K562 (cell line): ENCODE measurements at regions not wholly inside any gene's neighbourhood (a gene's known extent, or its start where the extent isn't known, plus 50 kb on each side); places are given as distances from the start of the nearest gene placed in this dataset.

Experiments used
- ATAC-seq: fragments of 200-7000 bp; cut with Tn5 transposase; 3 replicates; pipeline ENCODE4 v1.9.1; 2020; ENCODE audit warnings: moderate library complexity
- BruUV-seq: library from RNA; stranded (reverse); fragments of 400-500 nt; replicated peaks from 2 replicates; lab custom pipeline; 2021; lab: Mats Ljungman, UMichigan
- CTCF ChIA-PET: fragments of 300-600 bp; formaldehyde crosslinking; extraction: SDS; loops from one replicate; lab custom pipeline; 2021; ENCODE audit warnings: low intra/inter-chr PET ratio; lab: Yijun Ruan, JAX
- POLR2A ChIA-PET: fragments of 300-600, 350-650 bp; sonication (Branson Sonifier 250); formaldehyde crosslinking; extraction: SDS; loops from one replicate; lab custom pipeline; 2021; ENCODE audit warnings: antibody characterized with exemption, inconsistent platforms; lab: Yijun Ruan, JAX
- DNase-seq, 4 experiments: peaks; one replicate each; pipeline versions ENCODE4 v3.0.0 to v3.0.0-alpha.2; 2011 to 2018; ENCODE audit warnings: low spot score in 3 of 4, mixed read lengths in 3 of 4; ENCODE audit errors: extremely low read depth in 1 of 4
- FAIRE-seq: peaks from 2 replicates; lab custom pipeline; 2011; peaks lifted over from hg19 to GRCh38; lab: Jason Lieb, UNC
- H2AFZ ChIP-seq: 2 replicates; pipeline ENCODE4 v1.6.0; 2011; ENCODE audit warnings: low read depth, low read length, control low read depth, inconsistent platforms
- H3K27ac ChIP-seq: fragments of 200-600 bp; 3 replicates; pipeline ENCODE4 v1.8.0; 2011; ENCODE audit warnings: low read depth, mild to moderate bottlenecking, control low read depth, inconsistent platforms, low read length, moderate library complexity, mixed read lengths; ENCODE audit errors: extremely low read depth
- H3K27me3 ChIP-seq, 2 experiments: fragments of 300-600 bp in 1 of 2; 2 replicates in 1 of 2; 3 replicates in 1 of 2; pipeline versions ENCODE4 v1.6.0 to v1.8.0; 2011; ENCODE audit warnings: inconsistent platforms in 2 of 2, low read length in 2 of 2, mild to moderate bottlenecking in 1 of 2, mixed read lengths in 1 of 2, moderate library complexity in 1 of 2; ENCODE audit not compliant: control insufficient read depth in 2 of 2, insufficient read depth in 2 of 2
- H3K36me3 ChIP-seq: fragments of 300-600 bp; 3 replicates; pipeline ENCODE4 v1.8.0; 2011; ENCODE audit warnings: mild to moderate bottlenecking, low read length, inconsistent platforms; ENCODE audit not compliant: control insufficient read depth, insufficient read depth
- H3K4me1 ChIP-seq, 2 experiments: fragments of 200-600 bp in 1 of 2; replicated peaks in 1 of 2; 2 replicates in 1 of 2; 3 replicates in 1 of 2; pipeline versions ENCODE4 v1.5.1 to v1.8.0; 2011; ENCODE audit warnings: inconsistent platforms in 2 of 2, low read length in 2 of 2, mild to moderate bottlenecking in 1 of 2, mixed read lengths in 1 of 2, moderate library complexity in 1 of 2; ENCODE audit not compliant: control insufficient read depth in 2 of 2, insufficient read depth in 2 of 2
- H3K4me2 ChIP-seq: 2 replicates; pipeline ENCODE4 v1.6.1; 2011; ENCODE audit warnings: low read length, control low read depth, inconsistent platforms, mixed read lengths; ENCODE audit not compliant: insufficient read depth
- H3K4me3 ChIP-seq: fragments of 200-600 bp; sonication (generic), shearing (Covaris generic); 2 replicates; pipeline ENCODE4 v1.5.1; 2016; ENCODE audit warnings: control low read depth, inconsistent platforms
- H3K79me2 ChIP-seq: fragments of 200-600 bp; 3 replicates; pipeline ENCODE4 v1.8.0; 2011; ENCODE audit warnings: low read length, inconsistent platforms; ENCODE audit not compliant: control insufficient read depth, insufficient read depth
- H3K9ac ChIP-seq, 2 experiments: 2 replicates each; pipeline versions ENCODE4 v1.6.0 to v1.6.1; 2011; ENCODE audit warnings: low read depth in 2 of 2, low read length in 2 of 2, control low read depth in 1 of 2, inconsistent platforms in 1 of 2, mild to moderate bottlenecking in 1 of 2, mixed read lengths in 1 of 2; ENCODE audit not compliant: insufficient read depth in 1 of 2
- H3K9me1 ChIP-seq: one replicate; pipeline ENCODE4 v1.6.0; 2011; ENCODE audit warnings: inconsistent platforms, mild to moderate bottlenecking, low read length, moderate library complexity; ENCODE audit not compliant: control insufficient read depth, insufficient read depth
- H3K9me3 ChIP-seq: replicated peaks from 2 replicates; pipeline ENCODE4 v1.5.1; 2011; ENCODE audit warnings: low read depth, low read length, inconsistent platforms; ENCODE audit not compliant: control insufficient read depth, insufficient read depth
- H4K20me1 ChIP-seq: replicated peaks from 2 replicates; pipeline ENCODE4 v1.6.1; 2011; ENCODE audit warnings: low read length, inconsistent platforms, mixed read lengths; ENCODE audit not compliant: control insufficient read depth, insufficient read depth
- HDAC2 ChIP-seq: fragments of 450-650 bp; IDR thresholded peaks from 2 replicates; pipeline ENCODE4 v1.6.1; 2016; ENCODE audit warnings: mild to moderate bottlenecking
- L3MBTL2 ChIP-seq: fragments of 450-650 bp; IDR thresholded peaks from 2 replicates; pipeline ENCODE4 v1.6.1; 2016; ENCODE audit warnings: mild to moderate bottlenecking, moderate library complexity
- NCOR1 ChIP-seq: fragments of 450-650 bp; IDR thresholded peaks from 2 replicates; pipeline ENCODE4 v1.6.1; 2016; ENCODE audit warnings: mild to moderate bottlenecking, moderate library complexity
- PHF21A ChIP-seq: fragments of 450-650 bp; IDR thresholded peaks from 2 replicates; pipeline ENCODE4 v1.6.1; 2017; ENCODE audit warnings: low read depth, borderline replicate concordance
- ZNF24 ChIP-seq: fragments of 450-650 bp; IDR thresholded peaks from 2 replicates; pipeline ENCODE4 v1.6.1; 2016
- ZNF316 ChIP-seq: fragments of 450-650 bp; IDR thresholded peaks from 2 replicates; pipeline ENCODE4 v1.6.1; 2016
- WGBS: fragments of 100-300 bp; shearing (Covaris generic); methylation state at CpG from one replicate; pipeline ENCODE4 v1.1.6; 2016; ENCODE audit warnings: low coverage, mixed read lengths; ENCODE audit not compliant: insufficient coverage; ENCODE audit errors: missing lambda C conversion rate; 5-methylcytosine and 5-hydroxymethylcytosine counted together
- in situ Hi-C: fragments of 300-500 bp; cut with MboI; formaldehyde crosslinking; loops from 4 replicates; pipeline ENCODE4 v1.15.0; 2018; ENCODE audit warnings: inconsistent platforms, mixed read lengths
- intact Hi-C: fragments of 100-400 bp; cut with micrococcal nuclease; formaldehyde crosslinking; loops from 2 replicates; pipeline ENCODE4 v1.14.2; 2022
- TF ChIP-seq, protein P1 (sequence below): sonication (generic); formaldehyde crosslinking; IDR thresholded peaks from 2 replicates; pipeline ENCODE4 v1.8.0; 2023; ENCODE audit warnings: mild to moderate bottlenecking, missing genetic modification reagents
- TF ChIP-seq, protein P2 (sequence below): sonication (generic); formaldehyde crosslinking; IDR thresholded peaks from 2 replicates; pipeline ENCODE4 v1.8.0; 2023; ENCODE audit warnings: missing genetic modification reagents, mild to moderate bottlenecking, borderline replicate concordance
- TF ChIP-seq, protein P3 (sequence below): fragments of 450-650 bp; conservative IDR thresholded peaks from 2 replicates; pipeline ENCODE4 v1.6.1; 2016; ENCODE audit warnings: missing genetic modification characterization, low read depth, mild to moderate bottlenecking, control low read depth, missing compliant biosample characterization
- TF ChIP-seq, protein P4 (sequence below): sonication (generic); formaldehyde crosslinking; IDR thresholded peaks from 2 replicates; pipeline ENCODE4 v1.8.0; 2022; ENCODE audit warnings: mild to moderate bottlenecking, missing genetic modification reagents
- TF ChIP-seq, protein P5 (sequence below), 2 experiments: fragments of 450-650 bp; conservative IDR thresholded peaks; 2 replicates each; pipeline ENCODE4 v1.6.1; 2017; ENCODE audit warnings: mild to moderate bottlenecking in 2 of 2, moderate library complexity in 2 of 2

DNA sequence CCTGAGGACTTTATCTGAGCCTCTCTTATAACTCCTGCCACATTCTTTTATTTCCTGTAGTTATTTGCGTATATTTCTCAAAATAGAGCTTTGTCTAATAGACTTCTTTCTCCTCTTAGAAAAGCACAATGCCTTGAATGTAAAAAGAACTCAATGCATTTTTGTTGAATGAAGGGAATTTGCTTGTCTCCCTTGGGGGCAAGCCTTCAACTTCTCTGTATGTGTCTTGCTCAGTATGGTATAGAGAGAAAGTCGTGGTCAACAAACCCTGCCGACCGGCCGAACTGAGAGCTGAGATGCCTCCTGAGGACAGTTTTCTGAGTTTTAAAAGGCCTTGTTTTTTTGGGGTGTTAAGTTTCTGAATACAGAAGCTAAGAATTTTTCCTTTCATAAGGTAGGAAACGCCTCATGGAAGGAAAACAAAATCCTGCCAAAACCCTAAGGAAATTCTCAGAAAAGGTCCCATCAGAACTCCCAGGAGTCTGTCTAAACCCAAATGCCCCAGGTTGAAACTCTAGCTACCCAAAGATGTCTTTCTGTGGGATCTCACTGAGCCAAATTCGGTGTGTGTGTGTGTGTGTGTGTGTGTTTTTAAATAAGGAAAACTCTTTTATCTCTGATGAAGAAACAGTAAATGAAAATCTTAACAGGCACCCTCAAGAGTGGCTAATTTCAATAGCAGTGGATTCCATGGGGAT, 136.6 kb downstream of the C12orf75 start:
- BruUV-seq, result no TSS peak
- Histone ChIP-seq H3K79me2 (no peaks in the 10 kb centered on the region), H3K36me3 (no peaks in the 10 kb centered on the region), H3K9me1 (no peaks in the 10 kb centered on the region), H3K27me3 (peaks cover 0 to 5% of the 10 kb centered on the region in 2 experiments; a peak in 1 of 5 replicates), H3K9ac (no peak overlapping the region), H3K4me3 (no peak overlapping the region), H3K9me3 (no peaks in the 10 kb centered on the region), H3K4me2 (no peak overlapping the region), H3K4me1 (no peaks in the 10 kb centered on the region), H2AFZ (no peak overlapping the region), H4K20me1 (no peaks in the 10 kb centered on the region), H3K27ac (no peak overlapping the region)
- 3% methylated on average over 7 of the region's 7 CpGs for WGBS
- ChIA-PET POLR2A (no interaction called here), CTCF (no interaction called here)
- ATAC-seq, result no peak
- no peak for DNase-seq
- in situ Hi-C loops, result no loop called here
- intact Hi-C loops, result no loop called here
- FAIRE-seq, result no peak
- TF ChIP-seq, protein P1, sequence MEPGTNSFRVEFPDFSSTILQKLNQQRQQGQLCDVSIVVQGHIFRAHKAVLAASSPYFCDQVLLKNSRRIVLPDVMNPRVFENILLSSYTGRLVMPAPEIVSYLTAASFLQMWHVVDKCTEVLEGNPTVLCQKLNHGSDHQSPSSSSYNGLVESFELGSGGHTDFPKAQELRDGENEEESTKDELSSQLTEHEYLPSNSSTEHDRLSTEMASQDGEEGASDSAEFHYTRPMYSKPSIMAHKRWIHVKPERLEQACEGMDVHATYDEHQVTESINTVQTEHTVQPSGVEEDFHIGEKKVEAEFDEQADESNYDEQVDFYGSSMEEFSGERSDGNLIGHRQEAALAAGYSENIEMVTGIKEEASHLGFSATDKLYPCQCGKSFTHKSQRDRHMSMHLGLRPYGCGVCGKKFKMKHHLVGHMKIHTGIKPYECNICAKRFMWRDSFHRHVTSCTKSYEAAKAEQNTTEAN, result no peak
- TF ChIP-seq ZNF316 (no peak), ZNF24 (no peak), HDAC2 (no peak), NCOR1 (no peak), PHF21A (no peak), L3MBTL2 (no peak)
- TF ChIP-seq, protein P2, sequence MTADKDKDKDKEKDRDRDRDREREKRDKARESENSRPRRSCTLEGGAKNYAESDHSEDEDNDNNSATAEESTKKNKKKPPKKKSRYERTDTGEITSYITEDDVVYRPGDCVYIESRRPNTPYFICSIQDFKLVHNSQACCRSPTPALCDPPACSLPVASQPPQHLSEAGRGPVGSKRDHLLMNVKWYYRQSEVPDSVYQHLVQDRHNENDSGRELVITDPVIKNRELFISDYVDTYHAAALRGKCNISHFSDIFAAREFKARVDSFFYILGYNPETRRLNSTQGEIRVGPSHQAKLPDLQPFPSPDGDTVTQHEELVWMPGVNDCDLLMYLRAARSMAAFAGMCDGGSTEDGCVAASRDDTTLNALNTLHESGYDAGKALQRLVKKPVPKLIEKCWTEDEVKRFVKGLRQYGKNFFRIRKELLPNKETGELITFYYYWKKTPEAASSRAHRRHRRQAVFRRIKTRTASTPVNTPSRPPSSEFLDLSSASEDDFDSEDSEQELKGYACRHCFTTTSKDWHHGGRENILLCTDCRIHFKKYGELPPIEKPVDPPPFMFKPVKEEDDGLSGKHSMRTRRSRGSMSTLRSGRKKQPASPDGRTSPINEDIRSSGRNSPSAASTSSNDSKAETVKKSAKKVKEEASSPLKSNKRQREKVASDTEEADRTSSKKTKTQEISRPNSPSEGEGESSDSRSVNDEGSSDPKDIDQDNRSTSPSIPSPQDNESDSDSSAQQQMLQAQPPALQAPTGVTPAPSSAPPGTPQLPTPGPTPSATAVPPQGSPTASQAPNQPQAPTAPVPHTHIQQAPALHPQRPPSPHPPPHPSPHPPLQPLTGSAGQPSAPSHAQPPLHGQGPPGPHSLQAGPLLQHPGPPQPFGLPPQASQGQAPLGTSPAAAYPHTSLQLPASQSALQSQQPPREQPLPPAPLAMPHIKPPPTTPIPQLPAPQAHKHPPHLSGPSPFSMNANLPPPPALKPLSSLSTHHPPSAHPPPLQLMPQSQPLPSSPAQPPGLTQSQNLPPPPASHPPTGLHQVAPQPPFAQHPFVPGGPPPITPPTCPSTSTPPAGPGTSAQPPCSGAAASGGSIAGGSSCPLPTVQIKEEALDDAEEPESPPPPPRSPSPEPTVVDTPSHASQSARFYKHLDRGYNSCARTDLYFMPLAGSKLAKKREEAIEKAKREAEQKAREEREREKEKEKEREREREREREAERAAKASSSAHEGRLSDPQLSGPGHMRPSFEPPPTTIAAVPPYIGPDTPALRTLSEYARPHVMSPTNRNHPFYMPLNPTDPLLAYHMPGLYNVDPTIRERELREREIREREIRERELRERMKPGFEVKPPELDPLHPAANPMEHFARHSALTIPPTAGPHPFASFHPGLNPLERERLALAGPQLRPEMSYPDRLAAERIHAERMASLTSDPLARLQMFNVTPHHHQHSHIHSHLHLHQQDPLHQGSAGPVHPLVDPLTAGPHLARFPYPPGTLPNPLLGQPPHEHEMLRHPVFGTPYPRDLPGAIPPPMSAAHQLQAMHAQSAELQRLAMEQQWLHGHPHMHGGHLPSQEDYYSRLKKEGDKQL (CRISPR knock-in tag), result no peak
- TF ChIP-seq, protein P3, sequence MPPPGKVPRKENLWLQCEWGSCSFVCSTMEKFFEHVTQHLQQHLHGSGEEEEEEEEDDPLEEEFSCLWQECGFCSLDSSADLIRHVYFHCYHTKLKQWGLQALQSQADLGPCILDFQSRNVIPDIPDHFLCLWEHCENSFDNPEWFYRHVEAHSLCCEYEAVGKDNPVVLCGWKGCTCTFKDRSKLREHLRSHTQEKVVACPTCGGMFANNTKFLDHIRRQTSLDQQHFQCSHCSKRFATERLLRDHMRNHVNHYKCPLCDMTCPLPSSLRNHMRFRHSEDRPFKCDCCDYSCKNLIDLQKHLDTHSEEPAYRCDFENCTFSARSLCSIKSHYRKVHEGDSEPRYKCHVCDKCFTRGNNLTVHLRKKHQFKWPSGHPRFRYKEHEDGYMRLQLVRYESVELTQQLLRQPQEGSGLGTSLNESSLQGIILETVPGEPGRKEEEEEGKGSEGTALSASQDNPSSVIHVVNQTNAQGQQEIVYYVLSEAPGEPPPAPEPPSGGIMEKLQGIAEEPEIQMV (tag), result no peak
- TF ChIP-seq, protein P4, sequence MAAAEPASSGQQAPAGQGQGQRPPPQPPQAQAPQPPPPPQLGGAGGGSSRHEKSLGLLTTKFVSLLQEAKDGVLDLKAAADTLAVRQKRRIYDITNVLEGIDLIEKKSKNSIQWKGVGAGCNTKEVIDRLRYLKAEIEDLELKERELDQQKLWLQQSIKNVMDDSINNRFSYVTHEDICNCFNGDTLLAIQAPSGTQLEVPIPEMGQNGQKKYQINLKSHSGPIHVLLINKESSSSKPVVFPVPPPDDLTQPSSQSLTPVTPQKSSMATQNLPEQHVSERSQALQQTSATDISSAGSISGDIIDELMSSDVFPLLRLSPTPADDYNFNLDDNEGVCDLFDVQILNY, result no peak
- TF ChIP-seq, protein P5, sequence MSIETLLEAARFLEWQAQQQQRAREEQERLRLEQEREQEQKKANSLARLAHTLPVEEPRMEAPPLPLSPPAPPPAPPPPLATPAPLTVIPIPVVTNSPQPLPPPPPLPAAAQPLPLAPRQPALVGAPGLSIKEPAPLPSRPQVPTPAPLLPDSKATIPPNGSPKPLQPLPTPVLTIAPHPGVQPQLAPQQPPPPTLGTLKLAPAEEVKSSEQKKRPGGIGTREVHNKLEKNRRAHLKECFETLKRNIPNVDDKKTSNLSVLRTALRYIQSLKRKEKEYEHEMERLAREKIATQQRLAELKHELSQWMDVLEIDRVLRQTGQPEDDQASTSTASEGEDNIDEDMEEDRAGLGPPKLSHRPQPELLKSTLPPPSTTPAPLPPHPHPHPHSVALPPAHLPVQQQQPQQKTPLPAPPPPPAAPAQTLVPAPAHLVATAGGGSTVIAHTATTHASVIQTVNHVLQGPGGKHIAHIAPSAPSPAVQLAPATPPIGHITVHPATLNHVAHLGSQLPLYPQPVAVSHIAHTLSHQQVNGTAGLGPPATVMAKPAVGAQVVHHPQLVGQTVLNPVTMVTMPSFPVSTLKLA (conservative IDR thresholded peaks at IDR 0.05), result no peak
